ENCODE measurements at regions not wholly inside any gene's neighbourhood (a gene's known extent, or its start where the extent isn't known, plus 50 kb on each side); places are given as distances from the start of the nearest gene placed in this dataset.
"Not testable (repeated sequence)": the region's sequence is repeated elsewhere in the genome, so short reads cannot be mapped to it uniquely, and the experiment has no call there.

- TF ChIP-seq POLR2A (IDR thresholded peaks at IDR 0.05): no peak
- TF ChIP-seq, protein P1, sequence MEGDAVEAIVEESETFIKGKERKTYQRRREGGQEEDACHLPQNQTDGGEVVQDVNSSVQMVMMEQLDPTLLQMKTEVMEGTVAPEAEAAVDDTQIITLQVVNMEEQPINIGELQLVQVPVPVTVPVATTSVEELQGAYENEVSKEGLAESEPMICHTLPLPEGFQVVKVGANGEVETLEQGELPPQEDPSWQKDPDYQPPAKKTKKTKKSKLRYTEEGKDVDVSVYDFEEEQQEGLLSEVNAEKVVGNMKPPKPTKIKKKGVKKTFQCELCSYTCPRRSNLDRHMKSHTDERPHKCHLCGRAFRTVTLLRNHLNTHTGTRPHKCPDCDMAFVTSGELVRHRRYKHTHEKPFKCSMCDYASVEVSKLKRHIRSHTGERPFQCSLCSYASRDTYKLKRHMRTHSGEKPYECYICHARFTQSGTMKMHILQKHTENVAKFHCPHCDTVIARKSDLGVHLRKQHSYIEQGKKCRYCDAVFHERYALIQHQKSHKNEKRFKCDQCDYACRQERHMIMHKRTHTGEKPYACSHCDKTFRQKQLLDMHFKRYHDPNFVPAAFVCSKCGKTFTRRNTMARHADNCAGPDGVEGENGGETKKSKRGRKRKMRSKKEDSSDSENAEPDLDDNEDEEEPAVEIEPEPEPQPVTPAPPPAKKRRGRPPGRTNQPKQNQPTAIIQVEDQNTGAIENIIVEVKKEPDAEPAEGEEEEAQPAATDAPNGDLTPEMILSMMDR (IDR thresholded peaks at IDR 0.05): no peak
- 89 to 94% methylated on average over 2 of the region's 2 CpGs for WGBS, 2 donors
- intact Hi-C loops (cut with DNase I; ENCODE audit: low total_unique reads): no loop called here
- H3K4me3 ChIP-seq (ENCODE audit: low read depth, poor library complexity, severe bottlenecking): no peak overlapping the region
- no peak for DNase-seq (ENCODE audit: low spot score in 2 of 2)
Measured at GRCh38 chr17:14547556-14547955, 246.7 kb downstream of the HS3ST3B1 start.

DNA sequence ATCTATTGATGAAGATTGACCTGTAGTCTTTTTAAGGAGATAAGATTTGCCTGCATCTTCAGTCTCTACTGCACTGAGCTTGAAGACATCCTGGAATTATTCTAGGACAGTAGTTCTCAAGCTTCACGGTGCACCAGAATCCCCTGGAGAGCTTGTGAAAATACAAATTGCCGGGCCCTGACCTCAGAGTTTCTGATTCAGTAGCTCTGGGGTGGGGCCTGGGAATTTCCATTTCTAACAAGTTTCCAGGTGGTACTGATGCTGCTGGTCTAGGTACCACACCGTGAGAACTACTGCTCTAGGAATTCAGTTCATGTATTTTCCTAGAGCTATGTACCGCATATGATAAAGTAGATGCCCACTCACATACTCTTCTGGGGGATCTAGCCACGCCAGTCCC lies 246.1 kb downstream of the HS3ST3B1 start:
- no peak for TF ChIP-seq POLR2A (IDR thresholded peaks at IDR 0.05)
- TF ChIP-seq, protein P1 (IDR thresholded peaks at IDR 0.05): no peak
- no peak for DNase-seq (ENCODE audit: low spot score in 2 of 2)
- WGBS, 2 donors: 92% methylated on average over 5 of the region's 5 CpGs
- H3K4me3 ChIP-seq (ENCODE audit: low read depth, poor library complexity, severe bottlenecking): no peak overlapping the region
- intact Hi-C loops (cut with DNase I; ENCODE audit: low total_unique reads): no loop called here

- intact Hi-C loops (cut with DNase I; ENCODE audit: low total_unique reads): no loop called here
- WGBS, 2 donors: 74 to 79% methylated on average over 16 of the region's 16 CpGs
- TF ChIP-seq, protein P1 (IDR thresholded peaks at IDR 0.05): no peak
- TF ChIP-seq POLR2A (IDR thresholded peaks at IDR 0.05): no peak
- no peak for DNase-seq (ENCODE audit: low spot score in 2 of 2)
- no peak overlapping the region for H3K4me3 ChIP-seq (ENCODE audit: low read depth, poor library complexity, severe bottlenecking)
Measured at GRCh38 chr17:14545156-14545906, 244.4 kb downstream of the HS3ST3B1 start.

- TF ChIP-seq, protein P1 (IDR thresholded peaks at IDR 0.05): no peak
- no peak for TF ChIP-seq POLR2A (IDR thresholded peaks at IDR 0.05)
- DNase-seq (ENCODE audit: low spot score in 2 of 2): no peak
- H3K4me3 ChIP-seq (ENCODE audit: low read depth, poor library complexity, severe bottlenecking): no peak overlapping the region
- intact Hi-C loops (cut with DNase I; ENCODE audit: low total_unique reads): no loop called here
- 77 to 80% methylated on average over 2 of the region's 2 CpGs for WGBS, 2 donors
Measured at GRCh38 chr17:14541714-14542113, 240.8 kb downstream of the HS3ST3B1 start.

DNA sequence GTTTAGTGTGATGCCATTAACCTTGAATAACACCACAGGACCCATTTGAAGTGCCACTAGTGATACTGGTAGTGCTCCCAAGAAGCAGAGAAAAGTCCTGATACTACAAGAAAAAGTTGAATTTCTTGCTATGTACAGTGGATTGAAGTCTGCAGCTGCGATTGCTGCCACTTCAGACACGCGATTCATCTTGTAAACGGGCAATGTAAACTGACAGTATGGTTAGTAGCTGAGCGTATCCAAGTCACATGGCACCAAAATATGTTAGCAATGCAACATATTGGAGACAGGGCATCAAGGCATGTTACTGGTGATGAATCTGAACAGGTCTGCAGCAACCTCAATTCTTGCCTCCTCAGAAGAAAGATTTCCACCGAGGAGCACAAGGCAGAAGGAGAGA lies 238.9 kb downstream of the HS3ST3B1 start:
- intact Hi-C loops (cut with DNase I; ENCODE audit: low total_unique reads): no loop called here
- WGBS, 2 donors: 68 to 80% methylated on average over 6 of the region's 6 CpGs
- no peak overlapping the region for H3K4me3 ChIP-seq (ENCODE audit: low read depth, poor library complexity, severe bottlenecking)
- TF ChIP-seq, protein P1 (IDR thresholded peaks at IDR 0.05): no peak
- TF ChIP-seq POLR2A (IDR thresholded peaks at IDR 0.05): no peak
- DNase-seq (ENCODE audit: low spot score in 2 of 2): no peak

DNA sequence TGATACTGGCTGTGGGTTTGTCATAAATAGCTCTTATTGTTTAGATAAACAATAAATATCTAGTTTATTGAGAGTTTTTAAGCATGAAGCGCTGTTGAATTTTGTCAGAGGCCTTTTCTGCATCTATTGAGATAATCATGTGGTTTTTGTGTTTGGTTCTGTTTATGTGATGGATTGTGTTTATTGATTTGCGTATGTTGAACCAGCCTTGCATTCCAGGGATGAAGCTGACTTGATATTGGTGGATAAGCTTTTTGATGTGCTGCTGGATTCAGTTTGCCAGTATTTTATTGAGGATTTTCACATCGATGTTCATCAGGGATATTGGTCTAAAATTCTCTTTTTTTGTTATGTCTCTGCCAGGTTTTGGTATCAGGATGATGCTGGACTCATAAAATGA lies 231.4 kb downstream of the HS3ST3B1 start:
- intact Hi-C loops (cut with DNase I; ENCODE audit: low total_unique reads); DNase-seq (ENCODE audit: low spot score in 2 of 2); H3K4me3 ChIP-seq (ENCODE audit: low read depth, poor library complexity, severe bottlenecking): not testable (repeated sequence)
- 97 to 98% methylated on average over 3 of the region's 3 CpGs for WGBS, 2 donors
